Embryonic facial prominence (tissue), 1 donor: ENCODE measurements at regions not wholly inside any gene's neighbourhood (a gene's known extent, or its start where the extent isn't known, plus 50 kb on each side); places are given as distances from the start of the nearest gene placed in this dataset.
"Not testable (repeated sequence)": the region's sequence is repeated elsewhere in the genome, so short reads cannot be mapped to it uniquely, and the experiment has no call there.

ENCODE experiments used
- DNase-seq: peaks from one replicate; pipeline ENCODE4 v3.0.0-alpha.2; 2016; ENCODE audit errors: extremely low spot score

- DNase-seq: no peak
Measured at GRCh38 chr2:143928613-143929012, 591.3 kb downstream of the ZEB2 start.

- no peak for DNase-seq
Measured at GRCh38 chr2:143928184-143928583, 591.7 kb downstream of the ZEB2 start.

GRCh38 chr2:143926736-143927135 is 593.2 kb downstream of the ZEB2 start:
- DNase-seq: no peak

GRCh38 chr2:143922261-143922830 is 597.6 kb downstream of the ZEB2 start:
- not testable (repeated sequence) for DNase-seq

GRCh38 chr2:143918465-143918989 is 601.4 kb downstream of the ZEB2 start:
- DNase-seq: no peak

GRCh38 chr2:143916781-143917180 is 603.1 kb downstream of the ZEB2 start:
- no peak for DNase-seq

- no peak for DNase-seq
Measured at GRCh38 chr2:143909577-143910353, 610.2 kb downstream of the ZEB2 start.

GRCh38 chr2:143908843-143909242 is 611.1 kb downstream of the ZEB2 start:
- no peak for DNase-seq

GRCh38 chr2:143907801-143908200 is 612.1 kb downstream of the ZEB2 start:
- DNase-seq: no peak

GRCh38 chr2:143906850-143907249 is 613.1 kb downstream of the ZEB2 start:
- DNase-seq: no peak

GRCh38 chr2:143905587-143905986 is 614.3 kb downstream of the ZEB2 start:
- DNase-seq: no peak

- DNase-seq: no peak
Measured at GRCh38 chr2:143903172-143903856, 616.6 kb downstream of the ZEB2 start.

- DNase-seq: no peak
Measured at GRCh38 chr2:143901185-143901842, 618.6 kb downstream of the ZEB2 start.

GRCh38 chr2:143899987-143900386 is 619.9 kb downstream of the ZEB2 start:
- DNase-seq: no peak

GRCh38 chr2:143893371-143893770 is 626.5 kb downstream of the ZEB2 start:
- DNase-seq: no peak

- no peak for DNase-seq
Measured at GRCh38 chr2:143891879-143892308, 628.0 kb downstream of the ZEB2 start.

- no peak for DNase-seq
Measured at GRCh38 chr2:143890798-143891197, 629.1 kb downstream of the ZEB2 start.

GRCh38 chr2:143889216-143889615 is 630.7 kb downstream of the ZEB2 start:
- DNase-seq: no peak

- DNase-seq: no peak
Measured at GRCh38 chr2:143885461-143885860, 634.5 kb downstream of the ZEB2 start.

GRCh38 chr2:143881246-143881645 is 638.7 kb downstream of the ZEB2 start:
- no peak for DNase-seq

GRCh38 chr2:143877876-143878530 is 641.9 kb downstream of the ZEB2 start:
- no peak for DNase-seq

GRCh38 chr2:143877056-143877455 is 642.9 kb downstream of the ZEB2 start:
- DNase-seq: no peak
